Neuronal stem cell (in vitro differentiated cells): ENCODE measurements at regions not wholly inside any gene's neighbourhood (a gene's known extent, or its start where the extent isn't known, plus 50 kb on each side); places are given as distances from the start of the nearest gene placed in this dataset.

Source experiments
- DNase-seq: peaks from one replicate; pipeline ENCODE4 v3.0.0-alpha.2; 2013; ENCODE audit warnings: low spot score
- H2AFZ ChIP-seq: one replicate; pipeline ENCODE4 v1.6.1; 2013; ENCODE audit warnings: mild to moderate bottlenecking, low read length, inconsistent platforms
- H2AK5ac ChIP-seq: 2 replicates; pipeline ENCODE4 v1.6.1; 2013; ENCODE audit warnings: low read depth, mild to moderate bottlenecking, inconsistent platforms, low read length, moderate library complexity, mixed read lengths
- H2BK120ac ChIP-seq: 2 replicates; pipeline ENCODE4 v1.6.1; 2013; ENCODE audit warnings: low read depth, mild to moderate bottlenecking, inconsistent platforms, low read length, moderate library complexity, mixed read lengths
- H2BK12ac ChIP-seq: one replicate; pipeline ENCODE4 v1.6.1; 2013; ENCODE audit warnings: low read length, inconsistent platforms
- H2BK15ac ChIP-seq: 2 replicates; pipeline ENCODE4 v1.6.1; 2013; ENCODE audit warnings: mild to moderate bottlenecking, low read length, inconsistent platforms, mixed read lengths
- H2BK5ac ChIP-seq: one replicate; pipeline ENCODE4 v1.6.1; 2013; ENCODE audit warnings: inconsistent platforms, mild to moderate bottlenecking, low read length, moderate library complexity
- H3K14ac ChIP-seq: one replicate; pipeline ENCODE4 v1.6.1; 2013; ENCODE audit warnings: low read length, inconsistent platforms
- H3K18ac ChIP-seq: 2 replicates; pipeline ENCODE4 v1.6.1; 2013; ENCODE audit warnings: low read length, inconsistent platforms
- H3K23ac ChIP-seq: 2 replicates; pipeline ENCODE4 v1.6.1; 2013; ENCODE audit warnings: low read depth, mild to moderate bottlenecking, mixed read lengths, low read length, inconsistent platforms; ENCODE audit not compliant: poor library complexity
- H3K27ac ChIP-seq: replicated peaks from 3 replicates; pipeline ENCODE4 v1.5.1; 2013; ENCODE audit warnings: low read length, inconsistent platforms
- H3K27me3 ChIP-seq, 3 experiments: 2 replicates each; pipeline ENCODE4 v1.6.1; 2013; ENCODE audit warnings: low read length in 3 of 3, mild to moderate bottlenecking in 2 of 3, inconsistent platforms in 1 of 3, low read depth in 1 of 3, mixed read lengths in 1 of 3, moderate library complexity in 1 of 3; ENCODE audit not compliant: control insufficient read depth in 3 of 3, insufficient read depth in 3 of 3
- H3K36me3 ChIP-seq, 2 donors: replicated peaks in 1 of 2; 2 replicates each; pipeline ENCODE4 v1.6.1; 2013; ENCODE audit warnings: low read length in 2 of 2; ENCODE audit not compliant: control insufficient read depth in 2 of 2, insufficient read depth in 2 of 2
- H3K4ac ChIP-seq: 2 replicates; pipeline ENCODE4 v1.6.1; 2013; ENCODE audit warnings: inconsistent platforms, mild to moderate bottlenecking, low read length, moderate library complexity
- H3K4me1 ChIP-seq, 2 donors: 1 replicate in 1 of 2; 2 replicates in 1 of 2; pipeline ENCODE4 v1.6.1; 2013; ENCODE audit warnings: low read length in 2 of 2, low read depth in 1 of 2; ENCODE audit not compliant: control insufficient read depth in 2 of 2, insufficient read depth in 1 of 2
- H3K4me2 ChIP-seq: one replicate; pipeline ENCODE4 v1.6.1; 2013; ENCODE audit warnings: mild to moderate bottlenecking, low read length, inconsistent platforms; ENCODE audit not compliant: insufficient read depth, poor library complexity, severe bottlenecking
- H3K4me3 ChIP-seq, 2 donors: 2 replicates each; pipeline ENCODE4 v1.5.1; 2013; ENCODE audit warnings: low read length in 2 of 2, mild to moderate bottlenecking in 2 of 2, inconsistent platforms in 1 of 2, moderate library complexity in 1 of 2
- H3K79me1 ChIP-seq: one replicate; pipeline ENCODE4 v1.6.1; 2013; ENCODE audit warnings: low read depth, mild to moderate bottlenecking, inconsistent platforms, low read length, moderate library complexity
- H3K9ac ChIP-seq: one replicate; pipeline ENCODE4 v1.6.1; 2013; ENCODE audit warnings: mild to moderate bottlenecking, low read depth, low read length, inconsistent platforms; ENCODE audit not compliant: poor library complexity
- H3K9me3 ChIP-seq, 2 donors: replicated peaks in 1 of 2; 2 replicates each; pipeline versions ENCODE3 to v1.6.1; 2013; ENCODE audit warnings: low read length in 2 of 2, mild to moderate bottlenecking in 2 of 2, inconsistent platforms in 1 of 2, low read depth in 1 of 2, mixed read lengths in 1 of 2, moderate library complexity in 1 of 2; ENCODE audit not compliant: control insufficient read depth in 2 of 2, insufficient read depth in 1 of 2
- H4K8ac ChIP-seq: one replicate; pipeline ENCODE4 v1.6.1; 2013; ENCODE audit warnings: low read depth, mild to moderate bottlenecking, inconsistent platforms, low read length, moderate library complexity
- H4K91ac ChIP-seq: one replicate; pipeline ENCODE4 v1.6.1; 2013; ENCODE audit warnings: low read length, low read depth, mild to moderate bottlenecking, inconsistent platforms; ENCODE audit not compliant: poor library complexity
- WGBS, 2 donors: extraction: QIAGEN DNeasy Blood & Tissue Kit; methylation state at CpG; one replicate each; pipeline ENCODE4 v1.1.7; 2013; ENCODE audit warnings: missing lambda C conversion rate in 2 of 2, mixed read lengths in 1 of 2; ENCODE audit not compliant: insufficient read length in 2 of 2, insufficient replicate concordance in 1 of 2; ENCODE audit errors: extremely low coverage in 2 of 2; 5-methylcytosine and 5-hydroxymethylcytosine counted together

- Histone ChIP-seq H3K79me1 (no peaks in the 10 kb centered on the region), H3K4me3 (no peak overlapping the region), H2BK12ac (no peak overlapping the region), H3K27ac (no peak overlapping the region), H2BK120ac (no peak overlapping the region), H3K4ac (no peak overlapping the region), H4K8ac (no peak overlapping the region), H3K4me1 (no peaks in the 10 kb centered on the region), H2BK15ac (no peak overlapping the region), H3K4me2 (no peak overlapping the region), H3K18ac (peak overlapping the region; percentile 7), H3K36me3 (no peaks in the 10 kb centered on the region), H2AK5ac (peak overlapping the region; percentile 10), H3K14ac (no peak overlapping the region), H2AFZ (no peak overlapping the region), H2BK5ac (no peak overlapping the region), H3K27me3 (peaks cover 0 to 34% (median 0%) of the 10 kb centered on the region in 3 experiments), H3K9me3 (no peaks in the 10 kb centered on the region), H3K9ac (no peak overlapping the region), H4K91ac (no peak overlapping the region), H3K23ac (no peak overlapping the region)
- DNase-seq = no peak
- WGBS, 2 donors = no CpG with 5 or more reads among the region's 25 CpGs
Measured at GRCh38 chr17:79539944-79540705, 70.7 kb downstream of the RBFOX3 start.

GRCh38 chr17:79538291-79538690 lies 72.6 kb downstream of the RBFOX3 start:
- Histone ChIP-seq H3K14ac (peak overlapping the region; percentile 27), H4K91ac (no peak overlapping the region), H3K27me3 (peaks cover 0 to 42% (median 0%) of the 10 kb centered on the region in 3 experiments), H3K36me3 (no peaks in the 10 kb centered on the region), H2AK5ac (peak overlapping the region; percentile 2), H3K18ac (peak overlapping the region; percentile 81), H3K9me3 (no peaks in the 10 kb centered on the region), H3K23ac (no peak overlapping the region), H3K4me3 (no peak overlapping the region), H2BK15ac (no peak overlapping the region), H4K8ac (no peak overlapping the region), H2BK120ac (no peak overlapping the region), H2BK5ac (no peak overlapping the region), H2BK12ac (no peak overlapping the region), H3K79me1 (no peaks in the 10 kb centered on the region), H3K9ac (peak overlapping the region; percentile 24), H2AFZ (no peak overlapping the region), H3K4me1 (no peaks in the 10 kb centered on the region), H3K4ac (no peak overlapping the region), H3K27ac (no peak overlapping the region), H3K4me2 (no peak overlapping the region)
- no peak for DNase-seq
- no CpG with 5 or more reads among the region's 6 CpGs for WGBS, 2 donors

GRCh38 chr17:79537686-79538085 lies 73.2 kb downstream of the RBFOX3 start:
- no CpG with 5 or more reads among the region's 4 CpGs for WGBS, 2 donors

GRCh38 chr17:79537061-79537460 lies 73.8 kb downstream of the RBFOX3 start:
- Histone ChIP-seq H3K4me2 (no peak overlapping the region), H2BK5ac (no peak overlapping the region), H2BK15ac (no peak overlapping the region), H3K4me3 (no peak overlapping the region), H4K8ac (no peak overlapping the region), H3K27me3 (peaks cover 0 to 40% (median 0%) of the 10 kb centered on the region in 3 experiments), H2BK12ac (no peak overlapping the region), H3K4ac (no peak overlapping the region), H2BK120ac (no peak overlapping the region), H3K9ac (no peak overlapping the region), H3K18ac (no peak overlapping the region), H3K79me1 (no peaks in the 10 kb centered on the region), H3K9me3 (no peaks in the 10 kb centered on the region), H3K27ac (no peak overlapping the region), H3K14ac (no peak overlapping the region), H2AFZ (no peak overlapping the region), H3K36me3 (no peaks in the 10 kb centered on the region), H3K4me1 (peaks cover 0 to 5% of the 10 kb centered on the region in 2 donors), H4K91ac (peak overlapping the region; percentile 1), H2AK5ac (peak overlapping the region; percentile 22), H3K23ac (no peak overlapping the region)
- DNase-seq = no peak
- WGBS, 2 donors = no CpG with 5 or more reads among the region's 7 CpGs

More at GRCh38 chr17:79537686-79538085, 73.2 kb downstream of the RBFOX3 start:
- no peak overlapping the region for H3K14ac ChIP-seq
- H3K4me1 ChIP-seq = no peaks in the 10 kb centered on the region
- H2BK120ac ChIP-seq = no peak overlapping the region
- H3K36me3 ChIP-seq = no peaks in the 10 kb centered on the region
- H3K79me1 ChIP-seq = no peaks in the 10 kb centered on the region
- H2BK15ac ChIP-seq = no peak overlapping the region
- no peak overlapping the region for H2BK5ac ChIP-seq
- no peak overlapping the region for H4K91ac ChIP-seq
- no peak overlapping the region for H3K18ac ChIP-seq
- peak overlapping the region; percentile 22 for H2AK5ac ChIP-seq
- H3K9ac ChIP-seq = peak overlapping the region; percentile 32
- H3K4ac ChIP-seq = no peak overlapping the region
- peaks cover 0 to 38% (median 0%) of the 10 kb centered on the region in 3 experiments for H3K27me3 ChIP-seq
- H3K9me3 ChIP-seq = no peaks in the 10 kb centered on the region
- no peak for DNase-seq
- H3K4me3 ChIP-seq = no peak overlapping the region
- no peak overlapping the region for H3K4me2 ChIP-seq
- H2AFZ ChIP-seq = no peak overlapping the region
- H3K23ac ChIP-seq = no peak overlapping the region
- no peak overlapping the region for H4K8ac ChIP-seq
- no peak overlapping the region for H3K27ac ChIP-seq
- H2BK12ac ChIP-seq = no peak overlapping the region
